NB4 (cell line): ENCODE measurements at regions not wholly inside any gene's neighbourhood (a gene's known extent, or its start where the extent isn't known, plus 50 kb on each side); places are given as distances from the start of the nearest gene placed in this dataset.

Experiments used
- CTCF ChIP-seq: IDR thresholded peaks from one replicate; pipeline ENCODE4 v1.5.1; 2012; ENCODE audit warnings: low read depth, low read length
- MAX ChIP-seq: IDR thresholded peaks from 2 replicates; pipeline ENCODE4 v1.6.1; 2011; ENCODE audit warnings: low read depth, low read length
- POLR2A ChIP-seq: IDR thresholded peaks from 2 replicates; pipeline ENCODE4 v1.6.1; 2011; ENCODE audit warnings: mild to moderate bottlenecking; ENCODE audit not compliant: insufficient read length; ENCODE audit errors: extremely low read depth

GRCh38 chr16:52366983-52367382, 180.0 kb downstream of the TOX3 start:
- TF ChIP-seq CTCF (no peak), POLR2A (no peak), MAX (no peak)
